Calu3 (cell line): ENCODE measurements at regions not wholly inside any gene's neighbourhood (a gene's known extent, or its start where the extent isn't known, plus 50 kb on each side); places are given as distances from the start of the nearest gene placed in this dataset.

Source experiments
- BruUV-seq: library from RNA; stranded (reverse); fragments of 400-500 nt; replicated peaks from 2 replicates; lab custom pipeline; 2021; lab: Mats Ljungman, UMichigan
- CTCF ChIA-PET: fragments of 300-600 bp; sonication (Branson Sonifier 250); formaldehyde crosslinking; loops from one replicate; lab custom pipeline; 2022; ENCODE audit warnings: antibody characterized with exemption; lab: Charles Lee
- DNase-seq: peaks from one replicate; pipeline ENCODE4 v3.0.0; 2022
- H3K27ac Mint-ChIP-seq: one replicate; pipeline ENCODE4 v1.8.0; 2022; ENCODE audit warnings: mixed read lengths; ENCODE audit not compliant: unreplicated experiment
- H3K27me3 Mint-ChIP-seq: one replicate; pipeline ENCODE4 v1.8.0; 2022; ENCODE audit warnings: mixed read lengths; ENCODE audit not compliant: unreplicated experiment
- H3K36me3 Mint-ChIP-seq: one replicate; pipeline ENCODE4 v1.8.0; 2022; ENCODE audit warnings: mild to moderate bottlenecking, moderate library complexity, mixed read lengths; ENCODE audit not compliant: insufficient read depth, unreplicated experiment
- H3K4me1 Mint-ChIP-seq: one replicate; pipeline ENCODE4 v1.8.0; 2022; ENCODE audit warnings: mild to moderate bottlenecking, low read depth, mixed read lengths; ENCODE audit not compliant: unreplicated experiment
- H3K4me3 Mint-ChIP-seq: one replicate; pipeline ENCODE4 v1.8.0; 2022; ENCODE audit warnings: mild to moderate bottlenecking, low read depth, moderate library complexity, mixed read lengths; ENCODE audit not compliant: unreplicated experiment
- H3K9me3 Mint-ChIP-seq: one replicate; pipeline ENCODE4 v1.8.0; 2022; ENCODE audit warnings: low read depth, mixed read lengths; ENCODE audit not compliant: unreplicated experiment
- intact Hi-C: fragments of 100-400 bp; cut with micrococcal nuclease; formaldehyde crosslinking; loops from one replicate; pipeline ENCODE4 v1.10.0; 2022; ENCODE audit not compliant: unreplicated experiment
- TF ChIP-seq, protein P1 (sequence below): fragments of 200-600 bp; IDR thresholded peaks from one replicate; pipeline ENCODE4 v1.8.0; 2022; ENCODE audit warnings: antibody characterized with exemption; ENCODE audit not compliant: unreplicated experiment

DNA sequence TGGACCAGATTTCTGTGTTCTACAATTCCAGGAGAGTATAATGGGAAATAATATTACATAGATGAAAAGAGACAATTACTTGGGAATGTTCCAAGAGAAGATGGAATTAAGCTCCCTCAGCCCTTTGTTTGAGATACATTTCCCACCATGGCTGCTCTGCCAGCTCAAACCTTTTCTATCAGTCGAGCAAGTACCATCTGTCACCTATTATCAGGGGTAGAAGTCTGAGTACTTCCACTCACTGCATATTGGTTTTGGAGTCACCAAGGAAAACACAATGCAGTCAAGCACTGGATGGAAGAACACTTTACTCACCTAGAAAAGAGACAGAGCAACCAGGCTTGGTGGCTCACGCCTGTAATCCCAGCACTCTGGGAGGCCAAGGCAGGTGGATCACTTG, 270.4 kb upstream of the FAR2 start:
- no TSS peak for BruUV-seq
- Mint-ChIP-seq H3K27me3 (peaks cover 13% of the 10 kb centered on the region), H3K27ac (no peak overlapping the region), H3K4me3 (no peak overlapping the region), H3K4me1 (no peaks in the 10 kb centered on the region), H3K9me3 (no peaks in the 10 kb centered on the region), H3K36me3 (no peaks in the 10 kb centered on the region)
- intact Hi-C loops: loop anchor here (5.0 to 10.0 kb wide), 4 partner anchors 54 to 1146 kb away; no protein-coding TSS in a partner anchor
- DNase-seq: no peak
- TF ChIP-seq, protein P1, sequence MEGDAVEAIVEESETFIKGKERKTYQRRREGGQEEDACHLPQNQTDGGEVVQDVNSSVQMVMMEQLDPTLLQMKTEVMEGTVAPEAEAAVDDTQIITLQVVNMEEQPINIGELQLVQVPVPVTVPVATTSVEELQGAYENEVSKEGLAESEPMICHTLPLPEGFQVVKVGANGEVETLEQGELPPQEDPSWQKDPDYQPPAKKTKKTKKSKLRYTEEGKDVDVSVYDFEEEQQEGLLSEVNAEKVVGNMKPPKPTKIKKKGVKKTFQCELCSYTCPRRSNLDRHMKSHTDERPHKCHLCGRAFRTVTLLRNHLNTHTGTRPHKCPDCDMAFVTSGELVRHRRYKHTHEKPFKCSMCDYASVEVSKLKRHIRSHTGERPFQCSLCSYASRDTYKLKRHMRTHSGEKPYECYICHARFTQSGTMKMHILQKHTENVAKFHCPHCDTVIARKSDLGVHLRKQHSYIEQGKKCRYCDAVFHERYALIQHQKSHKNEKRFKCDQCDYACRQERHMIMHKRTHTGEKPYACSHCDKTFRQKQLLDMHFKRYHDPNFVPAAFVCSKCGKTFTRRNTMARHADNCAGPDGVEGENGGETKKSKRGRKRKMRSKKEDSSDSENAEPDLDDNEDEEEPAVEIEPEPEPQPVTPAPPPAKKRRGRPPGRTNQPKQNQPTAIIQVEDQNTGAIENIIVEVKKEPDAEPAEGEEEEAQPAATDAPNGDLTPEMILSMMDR: no peak
- CTCF ChIA-PET: no interaction called here

DNA sequence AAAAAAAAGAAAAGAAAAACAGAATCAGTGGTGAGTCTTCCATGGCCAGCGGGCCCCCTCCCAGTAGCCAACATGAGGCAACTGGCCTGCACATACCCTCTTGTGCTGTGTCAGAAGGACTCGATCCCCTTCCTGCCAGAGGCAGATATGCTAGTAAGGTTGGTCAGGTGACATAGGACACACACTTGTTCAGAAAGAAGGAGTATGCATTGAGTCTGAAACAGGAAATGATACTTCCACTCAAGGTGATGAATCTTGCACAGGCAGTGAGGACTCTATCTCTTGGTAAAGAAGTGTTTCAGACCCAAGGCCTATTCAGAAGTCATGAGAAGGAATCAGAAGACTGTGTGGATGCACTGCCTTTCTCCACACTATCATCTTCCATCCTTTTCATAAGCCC, 269.7 kb upstream of the FAR2 start:
- no peaks in the 10 kb centered on the region for H3K36me3 Mint-ChIP-seq
- DNase-seq: no peak
- peaks cover 13% of the 10 kb centered on the region for H3K27me3 Mint-ChIP-seq
- no peak overlapping the region for H3K4me3 Mint-ChIP-seq
- no peaks in the 10 kb centered on the region for H3K9me3 Mint-ChIP-seq
- CTCF ChIA-PET: interaction anchor here (0.6 kb wide), 1 partner anchor 323 kb away, joined by 3 read pairs; no protein-coding TSS in a partner anchor
- TF ChIP-seq, protein P1: no peak
- H3K4me1 Mint-ChIP-seq: no peaks in the 10 kb centered on the region
- BruUV-seq: no TSS peak
- intact Hi-C loops: loop anchor here (5.0 to 10.0 kb wide), 4 partner anchors 55 to 1147 kb away; no protein-coding TSS in a partner anchor
- no peak overlapping the region for H3K27ac Mint-ChIP-seq

DNA sequence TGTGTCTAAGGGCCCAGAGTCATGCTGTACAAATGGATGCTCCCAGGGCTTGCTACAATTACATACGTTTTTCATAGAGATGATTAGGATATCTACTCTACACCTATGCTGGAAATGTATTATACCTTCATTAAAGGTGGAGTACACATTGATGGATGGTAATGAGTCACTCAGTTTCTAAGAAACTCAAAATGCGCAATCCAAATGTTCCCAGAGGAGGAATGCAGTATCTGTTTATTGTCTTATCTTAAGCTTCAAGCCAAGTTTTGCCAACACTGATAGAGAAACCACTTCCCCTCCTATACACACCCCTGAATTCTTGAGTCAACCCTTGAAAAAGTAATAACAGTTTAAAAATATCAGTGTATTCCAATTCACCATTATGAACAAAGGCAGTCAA, 266.6 kb upstream of the FAR2 start:
- TF ChIP-seq, protein P1: no peak
- Mint-ChIP-seq H3K36me3 (no peaks in the 10 kb centered on the region), H3K27me3 (peaks cover 8% of the 10 kb centered on the region), H3K4me1 (no peaks in the 10 kb centered on the region), H3K27ac (no peak overlapping the region), H3K9me3 (no peaks in the 10 kb centered on the region), H3K4me3 (no peak overlapping the region)
- CTCF ChIA-PET: no interaction called here
- no peak for DNase-seq
- intact Hi-C loops: no loop called here
- no TSS peak for BruUV-seq

DNA sequence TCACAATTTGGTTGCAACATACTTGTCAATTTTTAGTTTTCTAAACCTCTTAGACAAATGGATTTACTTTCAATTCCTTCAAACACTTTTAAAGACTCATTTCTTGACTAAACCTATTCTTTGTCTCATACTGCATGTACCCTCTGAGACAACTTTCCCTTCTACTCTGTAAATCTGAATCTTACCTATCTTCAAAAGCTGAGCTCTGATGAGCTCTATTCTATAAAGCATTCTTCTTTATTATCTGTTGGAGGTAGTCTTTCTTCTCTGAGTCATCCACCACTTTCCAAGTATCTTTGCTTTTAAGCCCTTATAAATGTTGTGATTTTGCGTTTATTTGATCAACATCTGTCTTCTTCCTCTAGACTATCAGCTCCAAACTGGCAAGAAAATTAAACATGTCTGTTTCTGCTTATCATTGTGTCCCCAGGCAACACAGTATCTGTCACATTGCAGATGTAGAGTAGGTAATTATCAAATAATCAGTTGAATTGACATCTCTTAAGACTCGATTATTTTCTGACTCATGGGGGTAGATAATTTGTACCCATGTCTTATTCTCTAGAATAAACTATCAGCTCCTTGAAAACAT, 265.6 kb upstream of the FAR2 start:
- no peaks in the 10 kb centered on the region for H3K27me3 Mint-ChIP-seq
- H3K36me3 Mint-ChIP-seq: no peaks in the 10 kb centered on the region
- no peak overlapping the region for H3K4me3 Mint-ChIP-seq
- no peak for DNase-seq
- H3K9me3 Mint-ChIP-seq: no peaks in the 10 kb centered on the region
- H3K4me1 Mint-ChIP-seq: no peaks in the 10 kb centered on the region
- intact Hi-C loops: no loop called here
- no peak overlapping the region for H3K27ac Mint-ChIP-seq
- TF ChIP-seq, protein P1: no peak
- no TSS peak for BruUV-seq
- CTCF ChIA-PET: no interaction called here
